PC-3 (cell line): ENCODE measurements at regions not wholly inside any gene's neighbourhood (a gene's known extent, or its start where the extent isn't known, plus 50 kb on each side); places are given as distances from the start of the nearest gene placed in this dataset.

Experiments used
- ATAC-seq: fragments of 200-7000 bp; cut with Tn5 transposase; 2 replicates; pipeline ENCODE4 v1.9.1; 2020; ENCODE audit warnings: mild to moderate bottlenecking, moderate library complexity
- BruUV-seq: library from RNA; stranded (reverse); fragments of 400-500 nt; replicated peaks from 2 replicates; lab custom pipeline; 2021; lab: Mats Ljungman, UMichigan
- CTCF ChIA-PET: fragments of 300-600 bp; sonication (Branson Sonifier 250); formaldehyde crosslinking; loops from one replicate; lab custom pipeline; 2022; ENCODE audit warnings: antibody characterized with exemption; lab: Charles Lee
- POLR2A ChIA-PET: fragments of 300-600 bp; sonication (Branson Sonifier 250); formaldehyde crosslinking; loops from one replicate; lab custom pipeline; 2022; ENCODE audit warnings: antibody characterized with exemption; ENCODE audit not compliant: unreplicated experiment; lab: Charles Lee
- DNase-seq: peaks from one replicate; pipeline ENCODE4 v3.0.0-alpha.2; 2015
- H2AFZ ChIP-seq: fragments of 300-600 bp; sonication (generic); 2 replicates; pipeline ENCODE4 v1.6.0; 2016; ENCODE audit warnings: antibody characterized with exemption, low read length
- H3F3A ChIP-seq: fragments of 300-600 bp; sonication (generic); one replicate; pipeline ENCODE4 v1.6.0; 2017; ENCODE audit warnings: antibody characterized with exemption, low read length, control low read depth, mild to moderate bottlenecking; ENCODE audit not compliant: unreplicated experiment
- H3K27ac ChIP-seq: fragments of 300-600 bp; sonication (generic); 2 replicates; pipeline ENCODE4 v1.5.1; 2016; ENCODE audit warnings: mild to moderate bottlenecking, low read length
- H3K27me3 ChIP-seq: fragments of 300-600 bp; sonication (generic); 2 replicates; pipeline ENCODE4 v1.6.1; 2016; ENCODE audit warnings: low read length, mixed read lengths
- H3K36me3 ChIP-seq: fragments of 300-600 bp; sonication (generic); 2 replicates; pipeline ENCODE4 v1.6.1; 2016; ENCODE audit warnings: low read depth, mixed run types, low read length, mixed read lengths
- H3K4me1 ChIP-seq: fragments of 300-600 bp; sonication (generic); 2 replicates; pipeline ENCODE4 v1.5.1; 2016; ENCODE audit warnings: low read length; ENCODE audit not compliant: insufficient read depth
- H3K4me2 ChIP-seq: fragments of 300-600 bp; sonication (generic); 2 replicates; pipeline ENCODE4 v1.6.0; 2016; ENCODE audit warnings: low read length
- H3K4me3 ChIP-seq: fragments of 300-600 bp; sonication (generic); 2 replicates; pipeline ENCODE4 v1.5.1; 2016; ENCODE audit warnings: mild to moderate bottlenecking, low read length, mixed read lengths
- H3K79me2 ChIP-seq: fragments of 300-600 bp; sonication (generic); 2 replicates; pipeline ENCODE4 v1.6.1; 2017; ENCODE audit warnings: low read length, mixed read lengths
- H3K9ac ChIP-seq: fragments of 300-600 bp; sonication (generic); 2 replicates; pipeline ENCODE4 v1.6.0; 2016; ENCODE audit warnings: mild to moderate bottlenecking, low read length
- H3K9me2 ChIP-seq: fragments of 300-600 bp; sonication (generic); replicated peaks from 2 replicates; pipeline ENCODE4 v1.6.1; 2016; ENCODE audit warnings: mixed run types, low read length, mixed read lengths
- H3K9me3 ChIP-seq: fragments of 300-600 bp; sonication (generic); 2 replicates; pipeline ENCODE4 v1.6.1; 2016; ENCODE audit warnings: low read length, mixed read lengths
- H4K20me1 ChIP-seq: fragments of 300-600 bp; sonication (generic); 2 replicates; pipeline ENCODE4 v1.6.1; 2016; ENCODE audit warnings: low read length, mixed read lengths
- EZH2 ChIP-seq: fragments of 300-600 bp; sonication (generic); IDR thresholded peaks from one replicate; pipeline ENCODE4 v1.6.1; 2017; ENCODE audit warnings: antibody characterized with exemption, mild to moderate bottlenecking, low read length; ENCODE audit not compliant: unreplicated experiment
- EZH2phosphoT487 ChIP-seq: fragments of 300-600 bp; sonication (generic); IDR thresholded peaks from 2 replicates; pipeline ENCODE4 v1.6.1; 2018; ENCODE audit warnings: mild to moderate bottlenecking, antibody characterized with exemption, low read length, borderline replicate concordance
- intact Hi-C: fragments of 100-400 bp; cut with micrococcal nuclease; formaldehyde crosslinking; loops from 2 replicates; pipeline ENCODE4 v1.9.0; 2023
- TF ChIP-seq, protein P1 (sequence below): fragments of 300-600 bp; sonication (generic); conservative IDR thresholded peaks from 2 replicates; pipeline ENCODE4 v1.5.1; 2017; ENCODE audit warnings: antibody characterized with exemption, low read depth, mild to moderate bottlenecking, low read length

GRCh38 chr1:208499026-208499425 lies 254.8 kb upstream of the PLXNA2 start:
- H3K9me2 ChIP-seq = no peaks in the 10 kb centered on the region
- no peaks in the 10 kb centered on the region for H3K36me3 ChIP-seq
- DNase-seq = peak; percentile 37
- no peak for TF ChIP-seq EZH2
- no peak for TF ChIP-seq EZH2phosphoT487
- TF ChIP-seq, protein P1, sequence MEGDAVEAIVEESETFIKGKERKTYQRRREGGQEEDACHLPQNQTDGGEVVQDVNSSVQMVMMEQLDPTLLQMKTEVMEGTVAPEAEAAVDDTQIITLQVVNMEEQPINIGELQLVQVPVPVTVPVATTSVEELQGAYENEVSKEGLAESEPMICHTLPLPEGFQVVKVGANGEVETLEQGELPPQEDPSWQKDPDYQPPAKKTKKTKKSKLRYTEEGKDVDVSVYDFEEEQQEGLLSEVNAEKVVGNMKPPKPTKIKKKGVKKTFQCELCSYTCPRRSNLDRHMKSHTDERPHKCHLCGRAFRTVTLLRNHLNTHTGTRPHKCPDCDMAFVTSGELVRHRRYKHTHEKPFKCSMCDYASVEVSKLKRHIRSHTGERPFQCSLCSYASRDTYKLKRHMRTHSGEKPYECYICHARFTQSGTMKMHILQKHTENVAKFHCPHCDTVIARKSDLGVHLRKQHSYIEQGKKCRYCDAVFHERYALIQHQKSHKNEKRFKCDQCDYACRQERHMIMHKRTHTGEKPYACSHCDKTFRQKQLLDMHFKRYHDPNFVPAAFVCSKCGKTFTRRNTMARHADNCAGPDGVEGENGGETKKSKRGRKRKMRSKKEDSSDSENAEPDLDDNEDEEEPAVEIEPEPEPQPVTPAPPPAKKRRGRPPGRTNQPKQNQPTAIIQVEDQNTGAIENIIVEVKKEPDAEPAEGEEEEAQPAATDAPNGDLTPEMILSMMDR = no peak
- intact Hi-C loops = no loop called here
- ATAC-seq = no peak
- no TSS peak for BruUV-seq
- peak overlapping the region; percentile 19 for H3K4me2 ChIP-seq
- H3K4me1 ChIP-seq = peaks cover 23% of the 10 kb centered on the region
- H4K20me1 ChIP-seq = no peaks in the 10 kb centered on the region
- H3K4me3 ChIP-seq = no peak overlapping the region
- no peaks in the 10 kb centered on the region for H3K9me3 ChIP-seq
- ChIA-PET POLR2A (no interaction called here), CTCF (no interaction called here)
- H3K27ac ChIP-seq = no peak overlapping the region
- no peaks in the 10 kb centered on the region for H3K79me2 ChIP-seq
- H3K9ac ChIP-seq = no peak overlapping the region
- H2AFZ ChIP-seq = no peak overlapping the region
- H3F3A ChIP-seq = no peaks in the 10 kb centered on the region
- H3K27me3 ChIP-seq = no peaks in the 10 kb centered on the region

DNA sequence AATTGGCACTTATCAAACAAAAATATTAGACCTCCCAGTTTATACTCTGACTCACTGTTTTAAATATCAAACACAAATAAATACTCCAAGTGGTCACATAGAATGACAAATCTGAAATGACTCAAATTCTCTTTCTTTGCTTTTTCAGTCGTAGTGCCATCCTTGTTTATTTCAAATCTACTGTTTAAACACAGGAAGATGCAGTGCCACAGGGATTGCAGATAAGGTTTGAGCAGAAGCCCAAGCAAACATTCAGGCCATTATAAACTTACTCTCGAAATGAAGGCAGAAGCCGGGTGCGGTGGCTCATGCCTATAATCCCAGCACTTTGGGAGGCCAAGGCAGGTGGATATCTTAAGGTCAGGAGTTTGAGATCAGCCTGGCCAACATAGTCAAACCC lies 255.4 kb upstream of the PLXNA2 start:
- intact Hi-C loops = no loop called here
- ChIA-PET CTCF (no interaction called here), POLR2A (no interaction called here)
- Histone ChIP-seq H3K4me3 (no peak overlapping the region), H3K36me3 (no peaks in the 10 kb centered on the region), H3K9me2 (no peaks in the 10 kb centered on the region), H3K27ac (peak overlapping the region; percentile 39), H3F3A (no peaks in the 10 kb centered on the region), H3K27me3 (no peaks in the 10 kb centered on the region), H2AFZ (no peak overlapping the region), H3K79me2 (no peaks in the 10 kb centered on the region), H3K9me3 (no peaks in the 10 kb centered on the region), H3K4me2 (peak overlapping the region; percentile 18; the same call in 1 of the 2 replicates), H3K9ac (no peak overlapping the region), H3K4me1 (peaks cover 23% of the 10 kb centered on the region), H4K20me1 (no peaks in the 10 kb centered on the region)
- no TSS peak for BruUV-seq
- ATAC-seq (peak; percentile 96), DNase-seq (peak; percentile 91)
- TF ChIP-seq EZH2 (no peak), EZH2phosphoT487 (no peak)
- TF ChIP-seq, protein P1 = no peak

DNA sequence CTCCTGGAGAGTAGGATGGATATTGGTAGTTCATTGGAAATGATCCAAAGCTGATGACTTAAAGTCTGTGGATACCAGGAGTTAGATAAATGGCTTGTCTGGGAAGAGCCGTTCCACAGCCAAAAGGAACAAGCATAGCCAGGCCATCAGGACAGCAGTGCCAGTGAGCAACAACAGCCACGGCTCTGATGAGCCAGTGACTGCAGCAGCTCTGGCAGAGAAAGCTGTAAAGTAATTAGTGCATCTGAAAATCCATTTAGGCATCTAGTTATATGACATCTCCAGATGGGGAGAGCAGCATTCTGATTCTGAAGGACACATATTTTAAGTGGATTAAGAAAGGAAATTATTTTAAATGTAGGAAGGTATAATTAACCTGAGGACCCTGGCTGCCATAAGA lies 256.2 kb upstream of the PLXNA2 start:
- Histone ChIP-seq H3K9ac (no peak overlapping the region), H3K4me1 (peaks cover 23% of the 10 kb centered on the region), H3K9me2 (no peaks in the 10 kb centered on the region), H3K27ac (no peak overlapping the region), H3K4me3 (no peak overlapping the region), H3F3A (no peaks in the 10 kb centered on the region), H3K36me3 (no peaks in the 10 kb centered on the region), H3K27me3 (no peaks in the 10 kb centered on the region), H3K9me3 (no peaks in the 10 kb centered on the region), H3K4me2 (no peak overlapping the region), H2AFZ (no peak overlapping the region), H4K20me1 (no peaks in the 10 kb centered on the region), H3K79me2 (no peaks in the 10 kb centered on the region)
- BruUV-seq = no TSS peak
- TF ChIP-seq EZH2 (no peak), EZH2phosphoT487 (no peak)
- TF ChIP-seq, protein P1 = no peak
- ATAC-seq (no peak), DNase-seq (no peak)
- intact Hi-C loops = no loop called here
- ChIA-PET POLR2A (no interaction called here), CTCF (no interaction called here)
